Spinal cord (tissue), 9 donors: ENCODE measurements at regions not wholly inside any gene's neighbourhood (a gene's known extent, or its start where the extent isn't known, plus 50 kb on each side); places are given as distances from the start of the nearest gene placed in this dataset.

Source experiments
- DNase-seq, 6 donors: peaks; one replicate each; pipeline versions ENCODE4 v3.0.0 to v3.0.0-alpha.2; 2013 to 2015; ENCODE audit warnings: low spot score in 6 of 6, low read depth in 4 of 6
- H3K27ac ChIP-seq: one replicate; pipeline ENCODE4 v1.5.1; 2013; ENCODE audit warnings: low read depth, low read length, control low read depth
- H3K27me3 ChIP-seq: one replicate; pipeline ENCODE4 v1.6.1; 2013; ENCODE audit warnings: low read length; ENCODE audit not compliant: control insufficient read depth, insufficient read depth
- H3K36me3 ChIP-seq: one replicate; pipeline ENCODE4 v1.6.1; 2013; ENCODE audit warnings: low read length; ENCODE audit not compliant: control insufficient read depth, insufficient read depth
- H3K4me1 ChIP-seq: one replicate; pipeline ENCODE4 v1.6.1; 2013; ENCODE audit warnings: low read length; ENCODE audit not compliant: control insufficient read depth, insufficient read depth
- H3K4me3 ChIP-seq: one replicate; pipeline ENCODE4 v1.5.1; 2013; ENCODE audit warnings: low read depth, low read length, control low read depth
- H3K9me3 ChIP-seq: one replicate; pipeline ENCODE4 v1.6.1; 2013; ENCODE audit warnings: low read length; ENCODE audit not compliant: control insufficient read depth, insufficient read depth
- WGBS: methylation state at CpG from one replicate; pipeline ENCODE4 v1.1.5; 2013; ENCODE audit warnings: missing lambda C conversion rate; ENCODE audit not compliant: insufficient coverage; 5-methylcytosine and 5-hydroxymethylcytosine counted together
- donor health status: healthy.

GRCh38 chr5:77841616-77842015 is 65.5 kb upstream of the TBCA start:
- Histone ChIP-seq H3K4me1 (peaks cover 17% of the 10 kb centered on the region), H3K27ac (no peak overlapping the region), H3K9me3 (no peaks in the 10 kb centered on the region), H3K4me3 (no peak overlapping the region), H3K27me3 (peaks cover 71% of the 10 kb centered on the region), H3K36me3 (no peaks in the 10 kb centered on the region)
- DNase-seq, result no peak
- WGBS, result no CpG with 5 or more reads among the region's 2 CpGs

DNA sequence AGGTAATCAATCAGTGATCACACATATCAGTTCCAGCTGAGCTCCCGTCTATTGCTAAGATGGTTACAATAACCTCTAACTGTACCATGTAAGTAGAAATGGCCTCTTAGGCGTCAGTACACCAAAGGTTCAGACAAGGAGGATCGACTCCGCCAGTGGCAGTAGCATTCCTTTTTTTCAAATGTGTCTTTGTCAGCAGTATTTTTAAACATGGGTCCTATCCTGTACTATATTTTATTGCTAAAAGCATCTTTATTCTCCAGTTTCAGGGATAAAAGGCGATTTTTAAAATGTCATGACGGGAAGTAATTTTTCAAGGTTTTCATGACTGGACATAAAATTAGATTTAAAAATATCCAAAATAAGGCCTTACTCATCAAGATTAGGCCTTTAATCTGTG is 64.8 kb upstream of the TBCA start:
- H3K4me3 ChIP-seq, result no peak overlapping the region
- peaks cover 13% of the 10 kb centered on the region for H3K4me1 ChIP-seq
- no peaks in the 10 kb centered on the region for H3K9me3 ChIP-seq
- H3K27ac ChIP-seq, result no peak overlapping the region
- H3K27me3 ChIP-seq, result peaks cover 64% of the 10 kb centered on the region
- no peak for DNase-seq
- H3K36me3 ChIP-seq, result no peaks in the 10 kb centered on the region
- WGBS, result 85% methylated on average over 2 of the region's 6 CpGs

- H3K36me3 ChIP-seq, result no peaks in the 10 kb centered on the region
- H3K4me3 ChIP-seq, result no peak overlapping the region
- no CpG with 5 or more reads among the region's 3 CpGs for WGBS
- no peaks in the 10 kb centered on the region for H3K9me3 ChIP-seq
- peaks cover 9% of the 10 kb centered on the region for H3K4me1 ChIP-seq
- H3K27ac ChIP-seq, result no peak overlapping the region
- no peak for DNase-seq
- peaks cover 52% of the 10 kb centered on the region for H3K27me3 ChIP-seq
These were observed 63.6 kb upstream of the TBCA start for GRCh38 chr5:77839691-77840090.

- H3K4me1 ChIP-seq, result no peaks in the 10 kb centered on the region
- no CpG with 5 or more reads among the region's 3 CpGs for WGBS
- no peak overlapping the region for H3K4me3 ChIP-seq
- no peaks in the 10 kb centered on the region for H3K36me3 ChIP-seq
- H3K9me3 ChIP-seq, result no peaks in the 10 kb centered on the region
- DNase-seq, result no peak
- peaks cover 18% of the 10 kb centered on the region for H3K27me3 ChIP-seq
- no peak overlapping the region for H3K27ac ChIP-seq
These were observed 56.8 kb upstream of the TBCA start for GRCh38 chr5:77832938-77833337.

GRCh38 chr5:77832166-77832770 is 56.1 kb upstream of the TBCA start:
- H3K27ac ChIP-seq, result no peak overlapping the region
- no peaks in the 10 kb centered on the region for H3K4me1 ChIP-seq
- peaks cover 16% of the 10 kb centered on the region for H3K27me3 ChIP-seq
- no peak for DNase-seq
- no peak overlapping the region for H3K4me3 ChIP-seq
- 82% methylated on average over 2 of the region's 5 CpGs for WGBS
- H3K36me3 ChIP-seq, result no peaks in the 10 kb centered on the region
- H3K9me3 ChIP-seq, result no peaks in the 10 kb centered on the region

- no peaks in the 10 kb centered on the region for H3K4me1 ChIP-seq
- no peaks in the 10 kb centered on the region for H3K36me3 ChIP-seq
- peaks cover 17% of the 10 kb centered on the region for H3K27me3 ChIP-seq
- WGBS, result no CpG with 5 or more reads among the region's 3 CpGs
- DNase-seq, result no peak
- no peak overlapping the region for H3K27ac ChIP-seq
- no peak overlapping the region for H3K4me3 ChIP-seq
- no peaks in the 10 kb centered on the region for H3K9me3 ChIP-seq
These were observed 52.3 kb upstream of the TBCA start for GRCh38 chr5:77828445-77828844.
